ENCODE measurements at regions not wholly inside any gene's neighbourhood (a gene's known extent, or its start where the extent isn't known, plus 50 kb on each side); places are given as distances from the start of the nearest gene placed in this dataset.
"Not testable (repeated sequence)": the region's sequence is repeated elsewhere in the genome, so short reads cannot be mapped to it uniquely, and the experiment has no call there.

- no peak for DNase-seq (ENCODE audit: low spot score)
Measured at GRCh38 chr3:166993015-166993630, 387.0 kb downstream of the ZBBX start.

GRCh38 chr3:166986000-166986399 is 394.1 kb downstream of the ZBBX start:
- no peak for DNase-seq (ENCODE audit: low spot score)

DNA sequence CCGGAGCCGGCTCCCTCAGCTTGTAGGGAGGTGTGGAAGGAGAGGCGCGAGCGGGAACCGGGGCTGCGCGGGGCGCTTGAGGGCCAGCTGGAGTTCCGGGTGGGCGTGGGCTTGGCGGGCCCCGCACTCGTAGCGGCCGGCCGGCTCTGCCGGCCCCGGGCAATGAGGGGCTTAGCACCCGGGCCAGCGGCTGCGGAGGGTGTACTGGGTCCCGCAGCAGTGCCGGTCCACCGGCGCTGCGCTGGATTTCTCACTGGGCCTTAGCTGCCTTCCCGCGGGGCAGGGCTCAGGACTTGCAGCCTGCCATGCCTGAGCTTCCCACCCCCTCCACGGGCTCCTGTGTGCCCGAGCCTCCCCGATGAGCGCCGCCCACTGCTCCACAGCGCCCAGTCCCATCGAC is 404.3 kb downstream of the ZBBX start:
- not testable (repeated sequence) for DNase-seq (ENCODE audit: low spot score)

DNA sequence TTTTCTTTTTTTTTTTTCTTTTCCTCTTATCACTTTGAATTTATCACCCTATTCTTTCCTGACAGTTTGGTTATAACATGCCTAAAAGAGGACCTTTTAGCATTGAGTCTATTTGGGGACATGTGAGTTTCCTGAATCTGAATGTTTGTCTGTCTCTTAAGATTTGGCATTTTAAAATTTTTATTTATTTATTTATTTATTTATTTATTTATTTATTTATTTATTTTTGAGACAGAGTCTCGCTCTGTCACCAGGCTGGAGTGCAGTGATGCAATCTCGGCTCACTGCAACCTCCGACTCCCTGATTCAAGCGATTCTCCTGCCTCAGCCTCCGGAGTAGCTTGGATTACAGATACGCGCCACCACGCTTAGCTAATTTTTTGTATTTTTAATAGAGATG is 412.4 kb downstream of the ZBBX start:
- not testable (repeated sequence) for DNase-seq (ENCODE audit: low spot score)

- DNase-seq (ENCODE audit: low spot score): no peak
Measured at GRCh38 chr3:166962911-166963310, 417.2 kb downstream of the ZBBX start.

DNA sequence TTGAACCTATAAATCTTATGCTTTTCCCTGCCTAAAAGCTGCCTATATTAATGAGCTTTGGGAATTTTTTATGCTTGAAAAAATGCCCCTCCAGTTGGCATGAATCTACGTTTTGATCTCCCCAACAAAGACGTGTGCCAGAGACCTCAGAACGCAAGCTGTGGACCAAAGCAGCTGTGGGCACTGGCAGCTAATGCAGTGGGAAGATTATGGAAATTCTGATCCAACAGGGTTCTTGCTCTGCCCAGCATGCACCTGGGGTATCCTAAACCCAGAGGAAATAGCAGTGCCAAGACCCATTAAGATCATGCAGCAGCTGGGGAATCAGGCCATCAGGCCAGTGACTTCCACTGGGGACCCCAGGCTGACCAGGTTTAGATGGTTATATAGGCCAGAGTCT is 423.0 kb downstream of the ZBBX start:
- DNase-seq (ENCODE audit: low spot score): no peak

GRCh38 chr3:166955201-166955939 is 424.7 kb downstream of the ZBBX start:
- no peak for DNase-seq (ENCODE audit: low spot score)

DNA sequence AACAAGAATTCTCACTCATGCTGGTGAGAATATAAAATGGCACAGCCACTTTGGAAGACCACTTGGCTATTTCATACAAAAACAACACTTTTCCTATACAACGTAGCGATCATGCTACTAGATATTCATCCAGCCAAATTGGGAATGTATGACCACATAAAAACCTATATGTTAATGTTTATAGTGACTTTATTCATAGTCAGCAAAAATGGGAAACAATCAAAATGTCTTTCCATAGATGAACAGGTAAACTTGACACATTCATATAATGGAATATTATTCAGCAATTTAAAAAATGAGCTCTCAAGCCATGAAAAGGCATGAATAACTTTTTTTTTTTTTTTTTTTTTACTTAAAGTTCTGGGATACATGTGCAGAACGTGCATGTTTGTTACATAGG is 445.2 kb downstream of the ZBBX start:
- DNase-seq (ENCODE audit: low spot score): no peak

DNA sequence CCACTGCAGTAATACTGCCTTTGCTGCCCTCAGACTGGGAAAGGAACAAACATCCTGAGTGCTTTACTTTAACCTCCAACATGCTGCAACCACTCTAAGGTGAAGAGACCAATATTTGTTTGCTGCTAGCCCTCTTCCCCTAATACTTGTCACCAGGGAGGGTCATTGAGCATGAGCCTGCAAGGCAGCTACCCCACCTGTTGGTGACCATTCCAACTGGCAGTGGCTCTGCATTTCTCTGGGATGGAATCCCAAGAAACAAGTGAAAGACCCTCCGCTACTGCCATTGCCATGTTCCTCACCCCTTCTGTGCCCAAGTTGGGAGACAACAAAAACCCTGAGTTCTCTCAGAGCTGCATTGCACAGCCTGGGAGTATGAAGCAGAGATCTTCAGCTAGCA is 462.7 kb downstream of the ZBBX start:
- no peak for DNase-seq (ENCODE audit: low spot score)

DNA sequence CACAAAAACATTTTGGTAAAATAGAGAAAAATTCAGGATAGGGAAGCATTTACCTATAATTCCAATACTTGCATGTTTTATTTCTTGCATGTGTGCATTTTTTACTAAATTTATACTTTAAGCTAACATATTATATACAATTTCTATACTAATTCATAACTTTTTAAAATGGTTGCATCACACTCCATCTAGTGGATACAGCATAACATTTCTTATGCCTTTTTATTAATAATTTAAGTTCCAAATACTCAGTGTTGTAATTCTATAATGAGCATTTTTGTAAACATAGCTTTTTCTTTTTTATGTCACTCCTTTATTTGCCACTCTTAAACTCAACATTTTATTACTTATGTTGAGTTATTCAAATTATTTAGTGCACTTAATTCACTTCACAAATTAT is 477.7 kb downstream of the ZBBX start:
- no peak for DNase-seq (ENCODE audit: low spot score)

DNA sequence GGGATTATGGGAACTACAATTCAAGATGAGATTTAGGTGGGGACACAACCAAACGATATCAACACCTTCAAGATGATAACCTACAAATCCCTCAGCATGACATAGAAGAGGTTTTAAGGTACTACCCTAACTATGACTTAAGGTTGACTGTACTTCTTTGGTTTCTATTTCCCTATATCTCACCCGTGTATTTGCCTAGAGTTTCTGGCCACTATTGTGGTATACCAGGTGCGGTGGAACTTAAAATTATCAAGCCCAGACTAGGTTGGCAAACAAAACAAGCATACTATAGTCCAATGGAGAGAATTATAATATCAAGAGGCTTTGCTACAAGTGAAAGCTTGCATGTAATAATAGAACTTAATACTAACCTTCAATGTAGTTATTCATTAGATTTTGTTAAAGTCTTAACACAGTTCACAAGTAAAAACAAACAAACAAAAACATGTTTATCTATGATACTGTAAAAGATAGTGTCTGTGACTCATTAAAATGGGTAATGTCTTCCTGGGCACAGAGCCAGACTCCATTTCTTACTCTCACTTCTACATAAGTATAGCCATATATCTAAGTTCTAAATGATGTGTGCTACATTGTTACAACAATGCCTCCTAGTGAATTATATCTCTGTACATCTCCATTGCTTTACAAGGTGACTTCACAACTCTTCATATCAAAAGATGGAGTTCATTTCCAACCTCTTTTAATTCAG is 479.1 kb downstream of the ZBBX start:
- no peak for DNase-seq (ENCODE audit: low spot score)

DNA sequence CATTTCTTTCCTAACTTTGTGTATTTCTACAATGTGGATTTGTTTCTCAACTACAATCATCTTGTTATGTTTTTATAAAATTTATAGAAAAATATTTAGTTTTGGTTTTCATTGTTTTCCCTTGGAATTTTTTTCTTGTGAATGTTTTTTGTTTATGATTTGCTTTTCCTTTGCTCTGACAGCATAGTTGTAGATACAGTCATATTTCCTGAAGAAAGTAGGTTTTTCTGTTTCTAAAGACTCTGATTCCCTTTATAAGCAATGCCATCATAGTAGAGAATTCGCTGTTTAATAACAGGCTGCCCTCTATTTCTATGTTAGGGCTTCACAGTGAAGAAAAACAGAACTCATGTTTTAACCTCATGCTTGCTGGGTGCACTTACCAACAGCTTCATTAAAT is 482.3 kb downstream of the ZBBX start:
- no peak for DNase-seq (ENCODE audit: low spot score)

DNA sequence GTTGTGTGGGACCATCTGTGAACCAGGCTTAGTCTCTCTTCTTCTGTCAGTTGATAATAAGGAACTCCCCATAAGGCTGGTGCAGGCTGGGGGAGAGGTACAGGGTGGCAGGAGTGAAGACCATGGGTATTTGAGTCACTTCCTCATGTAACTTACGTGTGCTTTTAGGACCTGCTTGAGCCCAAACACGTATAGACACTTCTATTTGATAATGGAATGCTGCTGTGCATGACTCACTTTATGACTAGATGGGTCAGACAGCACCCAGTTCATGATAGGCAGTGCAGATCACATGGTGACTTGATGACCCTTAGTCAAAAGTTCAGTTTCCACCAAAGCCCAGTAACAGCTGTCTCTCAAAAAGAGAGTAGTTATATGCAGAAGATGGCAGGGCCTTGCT is 490.9 kb downstream of the ZBBX start:
- no peak for DNase-seq (ENCODE audit: low spot score)

- DNase-seq (ENCODE audit: low spot score): no peak
Measured at GRCh38 chr3:166879661-166880060, 500.4 kb downstream of the ZBBX start.

DNA sequence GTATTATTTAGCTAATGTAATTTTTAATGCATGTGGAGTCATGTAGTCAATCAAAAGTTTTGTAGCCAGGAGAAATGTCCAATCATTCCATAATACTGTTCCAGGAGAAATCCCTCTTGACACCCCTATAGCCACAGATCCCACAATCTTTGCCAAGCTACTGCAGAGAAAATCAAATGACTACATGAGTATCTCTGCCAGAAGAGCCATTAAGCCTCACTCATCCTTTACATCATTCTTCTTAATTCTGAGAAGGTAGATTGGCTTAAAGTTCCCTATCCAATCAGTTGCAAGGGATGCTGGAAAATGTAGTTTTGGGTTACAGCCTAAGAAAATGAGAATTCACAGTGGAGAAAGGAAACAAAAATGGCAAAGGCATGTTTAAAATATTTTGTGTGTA is 502.1 kb downstream of the ZBBX start:
- DNase-seq (ENCODE audit: low spot score): no peak

DNA sequence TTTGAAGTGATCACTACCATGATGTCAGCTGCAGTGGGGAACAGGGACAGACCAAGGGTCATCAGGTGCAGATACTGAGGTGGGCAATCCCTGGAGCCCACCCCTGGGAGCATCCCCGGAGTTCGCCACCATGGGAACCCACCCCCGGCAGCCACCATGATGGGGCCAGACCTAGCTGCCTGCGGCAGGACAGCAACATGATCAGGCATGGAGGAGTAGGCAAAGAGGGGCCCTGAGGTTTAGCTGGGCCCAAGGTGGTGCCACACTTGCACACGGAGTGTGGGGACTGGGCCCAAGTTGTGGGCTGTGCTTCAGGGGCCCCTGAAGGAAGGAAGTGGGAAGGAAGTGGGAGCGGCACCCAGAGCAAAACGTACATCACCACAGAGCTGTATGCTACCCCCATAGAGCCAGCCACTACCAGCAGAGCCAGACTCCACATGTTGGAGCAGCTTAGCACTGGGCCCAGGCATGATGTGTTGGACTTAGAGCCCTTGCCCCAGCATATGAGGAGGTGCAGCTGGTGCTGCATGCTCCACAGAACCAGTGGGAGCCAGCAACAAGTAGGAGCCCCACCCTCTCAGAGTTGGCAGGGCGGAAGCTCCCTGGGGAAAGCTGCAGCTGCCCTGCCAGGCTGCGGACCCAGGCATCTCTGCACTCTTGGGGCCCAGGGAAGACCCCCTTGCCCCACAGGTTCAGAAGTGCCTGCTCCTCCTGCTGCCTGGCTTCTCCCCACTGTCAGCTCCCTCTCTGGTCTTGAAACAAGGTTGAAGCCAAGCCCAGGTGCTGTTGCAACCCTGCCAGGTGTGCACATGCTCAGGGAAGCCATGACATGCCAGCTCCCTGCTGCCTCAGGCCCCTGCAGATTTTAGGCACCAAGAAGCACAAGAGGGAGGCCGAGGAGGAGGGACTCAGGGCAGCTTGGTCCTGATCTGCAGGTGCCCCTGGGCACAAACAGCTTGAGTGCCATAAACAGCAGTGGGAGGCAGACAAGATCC is 515.3 kb downstream of the ZBBX start:
- DNase-seq (ENCODE audit: low spot score): no peak

DNA sequence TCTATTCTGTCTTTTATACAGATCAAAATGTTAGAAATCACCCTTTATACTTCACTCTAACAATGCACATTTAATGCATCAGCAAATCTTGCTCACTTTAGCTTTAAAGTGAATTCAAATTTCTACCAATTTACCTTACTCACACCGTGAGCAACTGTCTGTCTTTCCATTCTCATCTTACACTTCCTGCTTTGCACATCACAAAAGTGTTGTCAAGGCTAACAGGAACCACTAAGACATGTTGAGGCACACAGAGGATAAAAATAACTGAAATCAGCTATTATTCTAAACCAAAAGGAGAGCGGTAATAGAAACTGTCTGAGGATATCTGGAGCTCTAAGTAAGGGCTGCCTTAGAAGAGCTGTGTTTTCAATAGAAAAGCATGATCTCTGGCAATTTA is 519.9 kb downstream of the ZBBX start:
- no peak for DNase-seq (ENCODE audit: low spot score)

DNA sequence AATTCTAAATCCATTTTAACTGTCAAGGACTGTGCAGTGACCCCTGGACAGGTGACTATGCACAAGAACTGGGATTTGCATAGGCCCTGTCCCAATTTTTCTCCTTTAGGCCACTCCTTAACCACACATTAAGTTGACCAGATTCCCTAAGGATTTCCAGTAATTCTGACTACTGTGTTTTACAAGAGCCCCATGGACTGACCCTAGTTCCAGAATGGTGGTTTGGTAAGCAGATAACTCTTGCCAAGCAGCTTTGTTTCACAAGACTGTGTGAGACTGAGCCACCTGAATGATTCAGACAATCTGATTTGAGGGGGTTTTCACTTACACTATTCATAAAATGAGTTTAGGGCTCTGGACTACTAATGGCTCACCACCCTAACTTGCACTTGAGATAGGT is 535.8 kb downstream of the ZBBX start:
- DNase-seq (ENCODE audit: low spot score): no peak

DNA sequence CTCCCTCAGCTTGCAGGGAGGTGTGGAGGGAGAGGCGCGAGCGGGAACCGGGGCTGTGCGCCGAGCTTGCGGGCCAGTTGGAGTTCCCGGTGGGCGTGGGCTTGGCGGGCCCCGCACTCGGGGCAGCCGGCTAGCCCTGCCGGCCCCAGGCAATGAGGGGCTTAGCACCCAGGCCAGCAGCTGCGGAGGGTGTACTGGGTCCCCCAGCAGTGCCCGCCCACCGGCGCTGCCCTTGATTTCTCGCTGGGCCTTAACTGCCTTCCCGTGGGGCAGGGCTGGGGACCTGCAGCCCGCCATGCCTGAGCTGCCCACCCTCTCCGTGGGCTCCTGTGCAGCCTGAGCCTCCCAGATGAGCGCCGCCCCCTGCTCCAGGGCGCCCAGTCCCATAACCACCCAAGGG is 537.3 kb downstream of the ZBBX start:
- not testable (repeated sequence) for DNase-seq (ENCODE audit: low spot score)

GRCh38 chr3:166837535-166837934 is 542.6 kb downstream of the ZBBX start:
- peak; percentile 18 for DNase-seq (ENCODE audit: low spot score)

GRCh38 chr3:166836836-166837235 is 543.3 kb downstream of the ZBBX start:
- no peak for DNase-seq (ENCODE audit: low spot score)

- peak; percentile 28 for DNase-seq (ENCODE audit: low spot score)
Measured at GRCh38 chr3:166829896-166830295, 550.2 kb downstream of the ZBBX start.
